RWPE2 (cell line): ENCODE measurements at regions not wholly inside any gene's neighbourhood (a gene's known extent, or its start where the extent isn't known, plus 50 kb on each side); places are given as distances from the start of the nearest gene placed in this dataset.

Experiments used
- ATAC-seq: fragments of 200-7000 bp; cut with Tn5 transposase; 3 replicates; pipeline ENCODE4 v1.9.1; 2021; ENCODE audit warnings: low read depth
- DNase-seq: peaks from one replicate; pipeline ENCODE4 v3.0.0-alpha.2; 2020; ENCODE audit warnings: low spot score
- H3K27ac ChIP-seq: fragments of 450-650 bp; 2 replicates; pipeline ENCODE4 v1.5.1; 2017; ENCODE audit warnings: mild to moderate bottlenecking; ENCODE audit not compliant: poor library complexity, severe bottlenecking
- H3K27me3 ChIP-seq: fragments of 250-450 bp; sonication (Bioruptor Pico); 2 replicates; pipeline ENCODE4 v1.5.1; 2021; ENCODE audit warnings: mild to moderate bottlenecking, moderate library complexity; ENCODE audit not compliant: insufficient read depth, poor library complexity, severe bottlenecking
- H3K36me3 ChIP-seq: fragments of 250-450 bp; sonication (Bioruptor Pico); 2 replicates; pipeline ENCODE4 v1.5.1; 2020; ENCODE audit warnings: low read depth, mild to moderate bottlenecking, moderate library complexity
- H3K4me1 ChIP-seq: fragments of 250-450 bp; sonication (Bioruptor Pico); 2 replicates; pipeline ENCODE4 v1.5.1; 2021; ENCODE audit warnings: mild to moderate bottlenecking, moderate library complexity; ENCODE audit not compliant: insufficient read depth, poor library complexity, severe bottlenecking
- H3K4me3 ChIP-seq: fragments of 250-450 bp; sonication (Bioruptor Pico); 2 replicates; pipeline ENCODE4 v1.5.1; 2021; ENCODE audit warnings: mild to moderate bottlenecking, moderate library complexity; ENCODE audit not compliant: severe bottlenecking
- H3K9me3 ChIP-seq: fragments of 250-450 bp; sonication (Bioruptor Pico); 2 replicates; pipeline ENCODE4 v1.5.1; 2021; ENCODE audit warnings: mild to moderate bottlenecking, moderate library complexity; ENCODE audit not compliant: severe bottlenecking
- TF ChIP-seq, protein P1 (sequence below): fragments of 450-650 bp; IDR thresholded peaks from one replicate; pipeline ENCODE4 v1.5.1; 2017; ENCODE audit warnings: mild to moderate bottlenecking, moderate library complexity; ENCODE audit not compliant: poor library complexity, severe bottlenecking

GRCh38 chr18:49704334-49704733, 109.0 kb downstream of the ACAA2 start:
- DNase-seq, result no peak
- no peak overlapping the region for H3K4me3 ChIP-seq
- no peaks in the 10 kb centered on the region for H3K4me1 ChIP-seq
- no peaks in the 10 kb centered on the region for H3K27me3 ChIP-seq
- H3K27ac ChIP-seq, result no peak overlapping the region
- no peak for ATAC-seq
- H3K9me3 ChIP-seq, result no peaks in the 10 kb centered on the region
- TF ChIP-seq, protein P1, sequence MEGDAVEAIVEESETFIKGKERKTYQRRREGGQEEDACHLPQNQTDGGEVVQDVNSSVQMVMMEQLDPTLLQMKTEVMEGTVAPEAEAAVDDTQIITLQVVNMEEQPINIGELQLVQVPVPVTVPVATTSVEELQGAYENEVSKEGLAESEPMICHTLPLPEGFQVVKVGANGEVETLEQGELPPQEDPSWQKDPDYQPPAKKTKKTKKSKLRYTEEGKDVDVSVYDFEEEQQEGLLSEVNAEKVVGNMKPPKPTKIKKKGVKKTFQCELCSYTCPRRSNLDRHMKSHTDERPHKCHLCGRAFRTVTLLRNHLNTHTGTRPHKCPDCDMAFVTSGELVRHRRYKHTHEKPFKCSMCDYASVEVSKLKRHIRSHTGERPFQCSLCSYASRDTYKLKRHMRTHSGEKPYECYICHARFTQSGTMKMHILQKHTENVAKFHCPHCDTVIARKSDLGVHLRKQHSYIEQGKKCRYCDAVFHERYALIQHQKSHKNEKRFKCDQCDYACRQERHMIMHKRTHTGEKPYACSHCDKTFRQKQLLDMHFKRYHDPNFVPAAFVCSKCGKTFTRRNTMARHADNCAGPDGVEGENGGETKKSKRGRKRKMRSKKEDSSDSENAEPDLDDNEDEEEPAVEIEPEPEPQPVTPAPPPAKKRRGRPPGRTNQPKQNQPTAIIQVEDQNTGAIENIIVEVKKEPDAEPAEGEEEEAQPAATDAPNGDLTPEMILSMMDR, result no peak
- no peaks in the 10 kb centered on the region for H3K36me3 ChIP-seq

GRCh38 chr18:49701190-49701589, 112.1 kb downstream of the ACAA2 start:
- ATAC-seq (no peak), DNase-seq (no peak)
- Histone ChIP-seq H3K4me1 (no peaks in the 10 kb centered on the region), H3K9me3 (no peaks in the 10 kb centered on the region), H3K27me3 (no peaks in the 10 kb centered on the region), H3K36me3 (no peaks in the 10 kb centered on the region), H3K27ac (no peak overlapping the region), H3K4me3 (no peak overlapping the region)
- TF ChIP-seq, protein P1, result no peak

DNA sequence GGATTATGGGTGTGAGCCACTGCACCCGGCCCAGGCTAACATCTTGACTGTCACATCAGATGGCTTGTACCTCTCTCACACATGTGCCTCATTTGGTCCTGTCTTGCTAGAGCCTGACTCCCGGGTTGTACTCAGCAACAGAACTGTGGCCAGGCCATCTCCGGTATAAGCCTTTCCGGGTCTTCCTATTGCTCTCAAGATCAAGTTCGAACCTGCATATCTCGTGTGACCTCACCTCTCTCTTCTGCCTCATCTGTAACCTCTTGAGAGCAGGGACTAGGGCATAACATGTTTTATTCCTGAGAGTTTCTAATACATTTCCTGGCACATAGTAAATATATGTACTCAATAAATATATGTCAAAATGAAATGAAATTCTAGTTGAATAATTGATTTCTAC, 114.0 kb downstream of the ACAA2 start:
- DNase-seq (no peak), ATAC-seq (0 out of 3 replicates have a peak, but pooled peaks have one; percentile 40)
- Histone ChIP-seq H3K4me1 (no peaks in the 10 kb centered on the region), H3K36me3 (no peaks in the 10 kb centered on the region), H3K4me3 (no peak overlapping the region), H3K27me3 (no peaks in the 10 kb centered on the region), H3K9me3 (no peaks in the 10 kb centered on the region), H3K27ac (no peak overlapping the region)
- TF ChIP-seq, protein P1, result no peak

GRCh38 chr18:49698525-49699025, 114.8 kb downstream of the ACAA2 start:
- DNase-seq (no peak), ATAC-seq (no peak)
- no peaks in the 10 kb centered on the region for H3K9me3 ChIP-seq
- no peaks in the 10 kb centered on the region for H3K36me3 ChIP-seq
- H3K4me1 ChIP-seq, result no peaks in the 10 kb centered on the region
- H3K27me3 ChIP-seq, result no peaks in the 10 kb centered on the region
- H3K4me3 ChIP-seq, result no peak overlapping the region
- TF ChIP-seq, protein P1, result no peak
- H3K27ac ChIP-seq, result no peak overlapping the region

GRCh38 chr18:49697757-49698524, 115.4 kb downstream of the ACAA2 start:
- Histone ChIP-seq H3K27me3 (no peaks in the 10 kb centered on the region), H3K4me1 (no peaks in the 10 kb centered on the region), H3K9me3 (no peaks in the 10 kb centered on the region), H3K4me3 (no peak overlapping the region), H3K36me3 (no peaks in the 10 kb centered on the region), H3K27ac (no peak overlapping the region)
- TF ChIP-seq, protein P1, result no peak
- ATAC-seq, result no peak; the same call in 2 of the 3 replicates
- DNase-seq, result no peak
